ENCODE measurements at regions not wholly inside any gene's neighbourhood (a gene's known extent, or its start where the extent isn't known, plus 50 kb on each side); places are given as distances from the start of the nearest gene placed in this dataset.

- Histone ChIP-seq H3K27me3 (no peaks in the 10 kb centered on the region), H3K4me1 (no peaks in the 10 kb centered on the region), H3K4me3 (no peak overlapping the region), H3K27ac (no peak overlapping the region), H3K36me3 (ENCODE audit: low read depth, missing control alignments) (no peaks in the 10 kb centered on the region), H3K9me3 (no peaks in the 10 kb centered on the region)
- 84 to 97% methylated on average over 3 of the region's 3 CpGs for WGBS, 2 donors
- TF ChIP-seq POLR2A (IDR thresholded peaks at IDR 0.05) (no peak), CTCF (IDR thresholded peaks at IDR 0.05) (no peak)
- intact Hi-C loops (cut with DNase I; ENCODE audit: low total_unique reads), result no loop called here
- no peak for DNase-seq
Measured at GRCh38 chr18:50494569-50494968, 65.3 kb upstream of the MAPK4 start.

GRCh38 chr18:50506362-50506761, 53.5 kb upstream of the MAPK4 start:
- no peaks in the 10 kb centered on the region for H3K27me3 ChIP-seq
- DNase-seq, result no peak
- H3K36me3 ChIP-seq (ENCODE audit: low read depth, missing control alignments), result no peaks in the 10 kb centered on the region
- TF ChIP-seq POLR2A (IDR thresholded peaks at IDR 0.05), result no peak
- TF ChIP-seq CTCF (IDR thresholded peaks at IDR 0.05), result no peak
- intact Hi-C loops (cut with DNase I; ENCODE audit: low total_unique reads), result no loop called here
- no peak overlapping the region for H3K4me3 ChIP-seq
- H3K4me1 ChIP-seq, result no peaks in the 10 kb centered on the region
- no peak overlapping the region for H3K27ac ChIP-seq
- WGBS, 2 donors, result 76 to 83% methylated on average over 2 of the region's 2 CpGs
- no peaks in the 10 kb centered on the region for H3K9me3 ChIP-seq

GRCh38 chr18:50507120-50507590, 52.7 kb upstream of the MAPK4 start:
- no peaks in the 10 kb centered on the region for H3K27me3 ChIP-seq
- no peaks in the 10 kb centered on the region for H3K36me3 ChIP-seq (ENCODE audit: low read depth, missing control alignments)
- H3K4me3 ChIP-seq, result no peak overlapping the region
- no peaks in the 10 kb centered on the region for H3K9me3 ChIP-seq
- 52 to 61% methylated on average over 4 of the region's 4 CpGs for WGBS, 2 donors
- no peak overlapping the region for H3K27ac ChIP-seq
- intact Hi-C loops (cut with DNase I; ENCODE audit: low total_unique reads), result no loop called here
- DNase-seq, result peak; percentile 69
- TF ChIP-seq POLR2A (IDR thresholded peaks at IDR 0.05) (no peak), CTCF (IDR thresholded peaks at IDR 0.05) (peak; percentile 35 to 65 (median 37))
- H3K4me1 ChIP-seq, result no peaks in the 10 kb centered on the region

GRCh38 chr18:50508228-50508627, 51.7 kb upstream of the MAPK4 start:
- no peaks in the 10 kb centered on the region for H3K9me3 ChIP-seq
- H3K27me3 ChIP-seq, result no peaks in the 10 kb centered on the region
- intact Hi-C loops (cut with DNase I; ENCODE audit: low total_unique reads), result no loop called here
- H3K4me1 ChIP-seq, result no peaks in the 10 kb centered on the region
- no peak for DNase-seq
- H3K27ac ChIP-seq, result no peak overlapping the region
- no peak for TF ChIP-seq POLR2A (IDR thresholded peaks at IDR 0.05)
- no peak for TF ChIP-seq CTCF (IDR thresholded peaks at IDR 0.05)
- no peak overlapping the region for H3K4me3 ChIP-seq
- H3K36me3 ChIP-seq (ENCODE audit: low read depth, missing control alignments), result no peaks in the 10 kb centered on the region
- 93 to 97% methylated on average over 1 of the region's 1 CpG for WGBS, 2 donors

GRCh38 chr18:50509012-50509411, 50.9 kb upstream of the MAPK4 start:
- intact Hi-C loops (cut with DNase I; ENCODE audit: low total_unique reads), result no loop called here
- Histone ChIP-seq H3K27ac (no peak overlapping the region), H3K27me3 (no peaks in the 10 kb centered on the region), H3K4me1 (no peaks in the 10 kb centered on the region), H3K36me3 (ENCODE audit: low read depth, missing control alignments) (no peaks in the 10 kb centered on the region), H3K9me3 (no peaks in the 10 kb centered on the region), H3K4me3 (no peak overlapping the region)
- no peak for TF ChIP-seq POLR2A (IDR thresholded peaks at IDR 0.05)
- TF ChIP-seq CTCF (IDR thresholded peaks at IDR 0.05), result no peak
- 72 to 76% methylated on average over 4 of the region's 4 CpGs for WGBS, 2 donors
- DNase-seq, result no peak

Measured in testis (tissue), 2 donors.